Right lobe of liver (tissue), 4 donors: ENCODE measurements at regions not wholly inside any gene's neighbourhood (a gene's known extent, or its start where the extent isn't known, plus 50 kb on each side); places are given as distances from the start of the nearest gene placed in this dataset.

ENCODE experiments used
- POLR2A ChIP-seq: fragments of 450-650 bp; IDR thresholded peaks from one replicate; pipeline ENCODE4 v1.6.1; 2017; ENCODE audit warnings: antibody characterized with exemption, mild to moderate bottlenecking
- TF ChIP-seq, protein P1 (sequence below), 4 donors: fragments of 200-600 bp in 3 of 4; fragments of 450-650 bp in 1 of 4; IDR thresholded peaks; one replicate each; pipeline versions ENCODE4 v1.5.1 to v1.8.0; 2016 to 2022; ENCODE audit warnings: antibody characterized with exemption in 4 of 4, mild to moderate bottlenecking in 2 of 4
- donor health status: DM: no; HTN: no; CAD: no.
- donor health status: DM: no; HTN: no; CAD: no.
- donor health status: DM: no; HTN: yes; CAD: no.

DNA sequence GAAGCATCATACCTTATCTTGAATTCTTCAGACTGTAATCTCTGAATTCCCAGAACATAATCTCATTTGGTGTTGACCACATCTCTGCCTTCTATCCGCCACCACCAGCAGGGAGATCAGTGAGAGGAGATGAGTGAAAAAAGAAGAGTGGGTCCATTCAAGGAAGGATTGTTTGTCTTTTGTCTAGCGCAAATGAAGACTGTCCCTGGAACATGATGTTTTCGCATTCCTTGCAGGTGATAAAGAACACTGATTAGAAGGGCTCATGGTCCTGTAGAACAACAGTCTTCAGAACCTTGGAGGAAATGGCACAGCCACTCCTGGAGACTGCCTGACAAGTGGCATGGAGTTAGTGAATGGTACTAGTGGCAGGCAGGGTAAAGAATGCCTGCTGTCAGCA lies 869.6 kb downstream of the JRKL start:
- TF ChIP-seq, protein P1, sequence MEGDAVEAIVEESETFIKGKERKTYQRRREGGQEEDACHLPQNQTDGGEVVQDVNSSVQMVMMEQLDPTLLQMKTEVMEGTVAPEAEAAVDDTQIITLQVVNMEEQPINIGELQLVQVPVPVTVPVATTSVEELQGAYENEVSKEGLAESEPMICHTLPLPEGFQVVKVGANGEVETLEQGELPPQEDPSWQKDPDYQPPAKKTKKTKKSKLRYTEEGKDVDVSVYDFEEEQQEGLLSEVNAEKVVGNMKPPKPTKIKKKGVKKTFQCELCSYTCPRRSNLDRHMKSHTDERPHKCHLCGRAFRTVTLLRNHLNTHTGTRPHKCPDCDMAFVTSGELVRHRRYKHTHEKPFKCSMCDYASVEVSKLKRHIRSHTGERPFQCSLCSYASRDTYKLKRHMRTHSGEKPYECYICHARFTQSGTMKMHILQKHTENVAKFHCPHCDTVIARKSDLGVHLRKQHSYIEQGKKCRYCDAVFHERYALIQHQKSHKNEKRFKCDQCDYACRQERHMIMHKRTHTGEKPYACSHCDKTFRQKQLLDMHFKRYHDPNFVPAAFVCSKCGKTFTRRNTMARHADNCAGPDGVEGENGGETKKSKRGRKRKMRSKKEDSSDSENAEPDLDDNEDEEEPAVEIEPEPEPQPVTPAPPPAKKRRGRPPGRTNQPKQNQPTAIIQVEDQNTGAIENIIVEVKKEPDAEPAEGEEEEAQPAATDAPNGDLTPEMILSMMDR (IDR thresholded peaks at IDR 0.05): no peak
- TF ChIP-seq POLR2A: no peak
